ENCODE measurements at regions not wholly inside any gene's neighbourhood (a gene's known extent, or its start where the extent isn't known, plus 50 kb on each side); places are given as distances from the start of the nearest gene placed in this dataset.

DNA sequence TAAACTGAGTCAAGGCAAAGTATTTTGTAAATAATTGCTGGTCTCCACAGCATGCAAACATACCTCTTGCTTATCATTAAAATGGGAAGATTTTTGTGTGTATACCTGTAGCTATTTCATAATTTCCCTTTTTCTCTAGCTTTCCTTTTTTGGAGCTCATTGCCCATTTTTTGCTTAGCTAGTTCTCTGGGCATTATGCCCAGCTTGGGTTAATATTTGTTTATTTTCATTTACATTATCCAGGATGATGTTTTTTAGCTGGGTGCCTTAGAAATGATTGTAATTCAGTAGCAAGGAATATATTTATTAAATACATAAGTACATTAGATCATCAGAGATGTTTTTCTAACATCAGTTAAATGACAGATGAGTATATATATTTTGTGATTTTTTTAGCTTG is 1271.7 kb upstream of the GBE1 start:
- H3K79me2 ChIP-seq (ENCODE audit: low read length) = no peaks in the 10 kb centered on the region
- no peaks in the 10 kb centered on the region for H3K27me3 ChIP-seq (replicated peaks; ENCODE audit: insufficient read depth, low read length)
- DNase-seq = no peak
- TF ChIP-seq EZH2 (optimal IDR thresholded peaks at IDR 0.05; ENCODE audit: low read depth, low read length) (no peak), EZH2phosphoT487 (IDR thresholded peaks at IDR 0.05; ENCODE audit: low read length) (no peak)
- TF ChIP-seq, protein P1, sequence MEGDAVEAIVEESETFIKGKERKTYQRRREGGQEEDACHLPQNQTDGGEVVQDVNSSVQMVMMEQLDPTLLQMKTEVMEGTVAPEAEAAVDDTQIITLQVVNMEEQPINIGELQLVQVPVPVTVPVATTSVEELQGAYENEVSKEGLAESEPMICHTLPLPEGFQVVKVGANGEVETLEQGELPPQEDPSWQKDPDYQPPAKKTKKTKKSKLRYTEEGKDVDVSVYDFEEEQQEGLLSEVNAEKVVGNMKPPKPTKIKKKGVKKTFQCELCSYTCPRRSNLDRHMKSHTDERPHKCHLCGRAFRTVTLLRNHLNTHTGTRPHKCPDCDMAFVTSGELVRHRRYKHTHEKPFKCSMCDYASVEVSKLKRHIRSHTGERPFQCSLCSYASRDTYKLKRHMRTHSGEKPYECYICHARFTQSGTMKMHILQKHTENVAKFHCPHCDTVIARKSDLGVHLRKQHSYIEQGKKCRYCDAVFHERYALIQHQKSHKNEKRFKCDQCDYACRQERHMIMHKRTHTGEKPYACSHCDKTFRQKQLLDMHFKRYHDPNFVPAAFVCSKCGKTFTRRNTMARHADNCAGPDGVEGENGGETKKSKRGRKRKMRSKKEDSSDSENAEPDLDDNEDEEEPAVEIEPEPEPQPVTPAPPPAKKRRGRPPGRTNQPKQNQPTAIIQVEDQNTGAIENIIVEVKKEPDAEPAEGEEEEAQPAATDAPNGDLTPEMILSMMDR (IDR thresholded peaks at IDR 0.05; ENCODE audit: low read length) = no peak
- H3K4me3 ChIP-seq (ENCODE audit: low read length) = no peak overlapping the region
- no peak overlapping the region for H3K9ac ChIP-seq (ENCODE audit: low read length)
- no peaks in the 10 kb centered on the region for H4K20me1 ChIP-seq (ENCODE audit: insufficient read depth, low read length)
- H3K27ac ChIP-seq (ENCODE audit: low read length) = no peak overlapping the region
- H3K36me3 ChIP-seq (replicated peaks; ENCODE audit: insufficient read depth, low read length) = no peaks in the 10 kb centered on the region
- no peak overlapping the region for H3K4me2 ChIP-seq (ENCODE audit: low read depth, low read length)
- H3K9me3 ChIP-seq (replicated peaks; ENCODE audit: insufficient read depth, low read length) = no peaks in the 10 kb centered on the region
- H3F3A ChIP-seq (ENCODE audit: insufficient read depth, low read length) = no peaks in the 10 kb centered on the region
- H3K9me2 ChIP-seq (replicated peaks; ENCODE audit: insufficient read depth, low read length) = no peaks in the 10 kb centered on the region
- no peaks in the 10 kb centered on the region; the same call in 1 of the 2 replicates for H3K4me1 ChIP-seq (ENCODE audit: low read length)
- H2AFZ ChIP-seq (ENCODE audit: low read length) = no peak overlapping the region

DNA sequence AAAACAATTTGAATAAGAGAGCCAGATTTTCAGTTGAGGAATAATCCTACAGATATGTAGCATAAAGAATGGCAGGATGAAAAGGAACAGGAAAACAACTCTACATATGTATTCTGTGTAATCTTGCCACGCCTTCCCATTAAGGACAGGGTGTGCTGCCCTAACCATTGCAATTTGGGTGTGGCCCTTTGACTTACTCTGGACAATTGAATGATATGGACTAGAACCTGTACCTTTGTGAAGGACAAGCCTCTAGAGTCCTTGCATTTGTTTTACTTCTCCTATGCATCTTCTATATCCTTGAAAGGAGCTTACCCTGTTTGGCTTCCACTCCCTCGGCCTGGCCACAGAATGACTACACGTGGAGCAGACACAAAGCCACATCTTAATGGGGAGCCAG is 1261.6 kb upstream of the GBE1 start:
- Histone ChIP-seq H3K4me1 (ENCODE audit: low read length) (no peaks in the 10 kb centered on the region), H3K4me3 (ENCODE audit: low read length) (no peak overlapping the region), H3K9ac (ENCODE audit: low read length) (no peak overlapping the region), H3K79me2 (ENCODE audit: low read length) (no peaks in the 10 kb centered on the region), H3K36me3 (replicated peaks; ENCODE audit: insufficient read depth, low read length) (no peaks in the 10 kb centered on the region), H4K20me1 (ENCODE audit: insufficient read depth, low read length) (no peaks in the 10 kb centered on the region), H3K9me3 (replicated peaks; ENCODE audit: insufficient read depth, low read length) (no peaks in the 10 kb centered on the region), H3F3A (ENCODE audit: insufficient read depth, low read length) (no peaks in the 10 kb centered on the region), H2AFZ (ENCODE audit: low read length) (no peak overlapping the region), H3K4me2 (ENCODE audit: low read depth, low read length) (no peak overlapping the region), H3K27me3 (replicated peaks; ENCODE audit: insufficient read depth, low read length) (no peaks in the 10 kb centered on the region), H3K27ac (ENCODE audit: low read length) (no peak overlapping the region), H3K9me2 (replicated peaks; ENCODE audit: insufficient read depth, low read length) (no peaks in the 10 kb centered on the region)
- no peak for DNase-seq
- TF ChIP-seq EZH2phosphoT487 (IDR thresholded peaks at IDR 0.05; ENCODE audit: low read length) (no peak), EZH2 (optimal IDR thresholded peaks at IDR 0.05; ENCODE audit: low read depth, low read length) (no peak)

DNA sequence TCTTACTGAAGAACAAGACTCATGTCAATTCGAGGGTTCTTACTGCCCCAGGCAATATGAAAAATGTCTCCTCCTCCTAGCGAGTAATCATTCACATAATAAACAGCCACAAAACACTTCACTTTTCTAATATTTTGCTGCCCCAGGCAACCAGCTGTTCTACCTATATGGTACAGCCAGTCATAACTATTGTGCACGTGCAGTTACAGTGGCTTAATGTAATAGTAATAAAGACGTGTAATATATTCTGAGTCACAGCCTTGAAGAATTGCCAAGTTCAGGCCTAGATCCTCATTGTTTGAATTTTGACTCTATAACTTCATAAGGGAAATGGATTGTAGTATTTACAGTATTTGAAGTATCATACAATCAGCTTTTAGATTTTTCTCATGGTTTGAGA is 1250.0 kb upstream of the GBE1 start:
- no peaks in the 10 kb centered on the region for H3K9me2 ChIP-seq (replicated peaks; ENCODE audit: insufficient read depth, low read length)
- H3K9ac ChIP-seq (ENCODE audit: low read length) = no peak overlapping the region
- H3K4me1 ChIP-seq (ENCODE audit: low read length) = no peaks in the 10 kb centered on the region
- H3K9me3 ChIP-seq (replicated peaks; ENCODE audit: insufficient read depth, low read length) = no peaks in the 10 kb centered on the region
- no peak overlapping the region for H3K4me3 ChIP-seq (ENCODE audit: low read length)
- no peaks in the 10 kb centered on the region for H3K36me3 ChIP-seq (replicated peaks; ENCODE audit: insufficient read depth, low read length)
- no peak overlapping the region for H2AFZ ChIP-seq (ENCODE audit: low read length)
- no peak for TF ChIP-seq EZH2 (optimal IDR thresholded peaks at IDR 0.05; ENCODE audit: low read depth, low read length)
- no peak for TF ChIP-seq EZH2phosphoT487 (IDR thresholded peaks at IDR 0.05; ENCODE audit: low read length)
- TF ChIP-seq, protein P1 (IDR thresholded peaks at IDR 0.05; ENCODE audit: low read length) = no peak
- H3K4me2 ChIP-seq (ENCODE audit: low read depth, low read length) = no peak overlapping the region
- no peaks in the 10 kb centered on the region for H3K79me2 ChIP-seq (ENCODE audit: low read length)
- no peaks in the 10 kb centered on the region for H4K20me1 ChIP-seq (ENCODE audit: insufficient read depth, low read length)
- no peak for DNase-seq
- no peaks in the 10 kb centered on the region for H3F3A ChIP-seq (ENCODE audit: insufficient read depth, low read length)
- no peaks in the 10 kb centered on the region for H3K27me3 ChIP-seq (replicated peaks; ENCODE audit: insufficient read depth, low read length)
- H3K27ac ChIP-seq (ENCODE audit: low read length) = no peak overlapping the region

DNA sequence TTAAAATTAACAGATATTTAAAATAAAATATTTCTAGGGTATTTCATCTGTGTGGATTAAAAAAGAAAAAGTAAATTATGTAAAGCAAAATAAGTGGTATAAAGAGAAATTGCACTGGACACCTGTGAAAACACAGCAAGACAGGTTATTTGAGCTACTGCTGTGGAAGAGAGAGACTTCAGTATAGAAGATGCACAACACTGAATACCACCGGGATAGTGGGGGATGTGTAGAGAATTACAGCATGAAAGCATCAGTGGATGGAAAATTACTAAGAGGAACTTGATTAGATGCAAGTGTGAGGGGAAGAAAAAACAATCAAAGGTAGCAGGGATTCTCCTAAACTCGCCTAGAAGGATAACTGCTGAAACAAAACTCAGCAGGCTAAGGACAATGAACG is 1242.5 kb upstream of the GBE1 start:
- no peak for DNase-seq
- Histone ChIP-seq H3K27ac (ENCODE audit: low read length) (no peak overlapping the region), H3K4me2 (ENCODE audit: low read depth, low read length) (no peak overlapping the region), H3K4me3 (ENCODE audit: low read length) (no peak overlapping the region), H3K27me3 (replicated peaks; ENCODE audit: insufficient read depth, low read length) (no peaks in the 10 kb centered on the region), H2AFZ (ENCODE audit: low read length) (no peak overlapping the region), H3K9ac (ENCODE audit: low read length) (no peak overlapping the region), H3K36me3 (replicated peaks; ENCODE audit: insufficient read depth, low read length) (no peaks in the 10 kb centered on the region), H3K79me2 (ENCODE audit: low read length) (no peaks in the 10 kb centered on the region), H4K20me1 (ENCODE audit: insufficient read depth, low read length) (no peaks in the 10 kb centered on the region), H3K4me1 (ENCODE audit: low read length) (peaks cover 7% of the 10 kb centered on the region; the same call in 1 of the 2 replicates), H3F3A (ENCODE audit: insufficient read depth, low read length) (no peaks in the 10 kb centered on the region; the same call in 1 of the 2 replicates), H3K9me3 (replicated peaks; ENCODE audit: insufficient read depth, low read length) (no peaks in the 10 kb centered on the region), H3K9me2 (replicated peaks; ENCODE audit: insufficient read depth, low read length) (no peaks in the 10 kb centered on the region)
- TF ChIP-seq, protein P1 (IDR thresholded peaks at IDR 0.05; ENCODE audit: low read length) = no peak
- no peak for TF ChIP-seq EZH2 (optimal IDR thresholded peaks at IDR 0.05; ENCODE audit: low read depth, low read length)
- TF ChIP-seq EZH2phosphoT487 (IDR thresholded peaks at IDR 0.05; ENCODE audit: low read length) = no peak

All from MM.1S (cell line).